A549 (cell line): ENCODE measurements at regions not wholly inside any gene's neighbourhood (a gene's known extent, or its start where the extent isn't known, plus 50 kb on each side); places are given as distances from the start of the nearest gene placed in this dataset.

Experiments used
- CTCF ChIP-seq: fragments of >200 bp; sonication (Bioruptor Twin); formaldehyde crosslinking; IDR thresholded peaks from 3 replicates; pipeline ENCODE4 v1.5.1; 2016
- POLR2A ChIP-seq: IDR thresholded peaks from 2 replicates; pipeline ENCODE4 v1.6.1; 2012; ENCODE audit warnings: mild to moderate bottlenecking, low read length
- REST ChIP-seq: fragments of 200-600 bp; sonication (generic); IDR thresholded peaks from 2 replicates; pipeline ENCODE4 v1.6.1; 2016; ENCODE audit warnings: antibody characterized with exemption, mild to moderate bottlenecking, moderate library complexity
- SMC3 ChIP-seq: fragments of >200 bp; sonication (Bioruptor Twin); formaldehyde crosslinking; IDR thresholded peaks from 3 replicates; pipeline ENCODE4 v1.6.1; 2018; ENCODE audit warnings: inconsistent platforms

- no peak for TF ChIP-seq CTCF
- TF ChIP-seq POLR2A = no peak
- no peak for TF ChIP-seq SMC3
- no peak for TF ChIP-seq REST
Measured at GRCh38 chr4:65738134-65738533, 67.8 kb upstream of the EPHA5 start.
